ENCODE measurements at regions not wholly inside any gene's neighbourhood (a gene's known extent, or its start where the extent isn't known, plus 50 kb on each side); places are given as distances from the start of the nearest gene placed in this dataset.

GRCh38 chr19:28834996-28835395 is 378.0 kb downstream of the UQCRFS1 start:
- DNase-seq = no peak

- no peak for DNase-seq
Measured at GRCh38 chr19:28831462-28831861, 381.5 kb downstream of the UQCRFS1 start.

- DNase-seq = no peak
Measured at GRCh38 chr19:28829762-28830161, 383.2 kb downstream of the UQCRFS1 start.

GRCh38 chr19:28829359-28829758 is 383.6 kb downstream of the UQCRFS1 start:
- no peak for DNase-seq

- DNase-seq = no peak
Measured at GRCh38 chr19:28828276-28828870, 384.6 kb downstream of the UQCRFS1 start.

GRCh38 chr19:28827382-28827781 is 385.6 kb downstream of the UQCRFS1 start:
- DNase-seq = no peak

GRCh38 chr19:28823338-28823961 is 389.5 kb downstream of the UQCRFS1 start:
- no peak for DNase-seq

GRCh38 chr19:28820289-28820688 is 392.7 kb downstream of the UQCRFS1 start:
- DNase-seq = no peak

GRCh38 chr19:28815257-28815656 is 397.7 kb downstream of the UQCRFS1 start:
- DNase-seq = no peak

GRCh38 chr19:28794301-28794700 is 418.6 kb downstream of the UQCRFS1 start:
- DNase-seq = no peak

GRCh38 chr19:28793391-28794168 is 419.4 kb downstream of the UQCRFS1 start:
- DNase-seq = no peak

- no peak for DNase-seq
Measured at GRCh38 chr19:28785971-28786370, 427.0 kb downstream of the UQCRFS1 start.

GRCh38 chr19:28764066-28764465 is 448.9 kb downstream of the UQCRFS1 start:
- no peak for DNase-seq

GRCh38 chr19:28746478-28746877 is 466.5 kb downstream of the UQCRFS1 start:
- DNase-seq = no peak

GRCh38 chr19:28744943-28745342 is 468.0 kb downstream of the UQCRFS1 start:
- no peak for DNase-seq

GRCh38 chr19:28744014-28744413 is 468.9 kb downstream of the UQCRFS1 start:
- no peak for DNase-seq

GRCh38 chr19:28737021-28737895 is 475.7 kb downstream of the UQCRFS1 start:
- no peak for DNase-seq

GRCh38 chr19:28736528-28736927 is 476.4 kb downstream of the UQCRFS1 start:
- no peak for DNase-seq

GRCh38 chr19:28731577-28731976 is 481.4 kb downstream of the UQCRFS1 start:
- no peak for DNase-seq

GRCh38 chr19:28730791-28731512 is 482.0 kb downstream of the UQCRFS1 start:
- no peak for DNase-seq

GRCh38 chr19:28727480-28728159 is 485.3 kb downstream of the UQCRFS1 start:
- peak; percentile 25 to 36 for DNase-seq
